Umbilical cord (tissue), 1 donor: ENCODE measurements at regions not wholly inside any gene's neighbourhood (a gene's known extent, or its start where the extent isn't known, plus 50 kb on each side); places are given as distances from the start of the nearest gene placed in this dataset.

Experiments used
- DNase-seq: peaks from one replicate; pipeline ENCODE4 v3.0.0-alpha.2; 2015; ENCODE audit warnings: low spot score

DNA sequence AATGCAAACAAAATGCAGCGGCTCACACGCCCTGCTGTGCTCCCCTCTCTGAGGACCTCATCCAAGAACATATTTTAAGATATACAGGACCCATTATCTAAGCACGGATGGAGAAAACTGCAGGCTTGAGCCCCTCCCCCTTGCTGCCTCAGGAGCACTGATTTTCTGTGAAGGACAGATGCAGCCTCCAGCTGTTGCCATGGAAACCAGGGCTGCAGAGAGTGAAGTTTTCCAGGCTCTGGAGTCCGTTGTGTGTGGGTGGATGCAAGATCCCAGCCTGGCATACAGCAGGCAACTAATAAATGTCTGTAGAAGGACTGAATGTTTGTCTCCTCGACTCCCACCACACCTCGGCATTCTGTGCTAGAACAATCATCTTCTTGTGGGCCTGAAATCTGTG lies 105.6 kb upstream of the PEG3 start:
- DNase-seq: peak; percentile 92

- DNase-seq: no peak
These were observed 106.7 kb upstream of the PEG3 start for GRCh38 chr19:56947206-56947605.

DNA sequence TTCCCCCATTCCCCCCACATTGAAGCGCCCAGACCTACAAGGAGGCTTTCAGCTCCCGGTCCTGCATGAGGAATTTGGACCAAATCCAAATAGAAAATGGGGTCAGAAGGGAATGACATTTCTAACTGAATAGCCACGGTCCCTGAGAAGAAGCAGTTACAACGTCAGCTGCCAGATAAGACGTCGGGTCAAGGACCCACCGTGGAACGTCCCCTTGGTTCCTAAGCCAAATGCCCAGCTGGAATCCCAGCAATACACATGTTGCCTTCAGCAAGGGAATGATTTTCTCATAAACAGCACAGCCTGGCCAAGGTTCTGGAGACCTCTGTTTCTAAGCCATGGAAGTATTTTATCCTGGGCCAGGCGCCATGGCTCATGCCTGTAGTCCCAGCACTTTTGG lies 109.1 kb upstream of the PEG3 start:
- DNase-seq: no peak

- no peak for DNase-seq
These were observed 111.1 kb upstream of the PEG3 start for GRCh38 chr19:56951672-56952071.

- DNase-seq: no peak
These were observed 112.9 kb upstream of the PEG3 start for GRCh38 chr19:56953470-56953869.

DNA sequence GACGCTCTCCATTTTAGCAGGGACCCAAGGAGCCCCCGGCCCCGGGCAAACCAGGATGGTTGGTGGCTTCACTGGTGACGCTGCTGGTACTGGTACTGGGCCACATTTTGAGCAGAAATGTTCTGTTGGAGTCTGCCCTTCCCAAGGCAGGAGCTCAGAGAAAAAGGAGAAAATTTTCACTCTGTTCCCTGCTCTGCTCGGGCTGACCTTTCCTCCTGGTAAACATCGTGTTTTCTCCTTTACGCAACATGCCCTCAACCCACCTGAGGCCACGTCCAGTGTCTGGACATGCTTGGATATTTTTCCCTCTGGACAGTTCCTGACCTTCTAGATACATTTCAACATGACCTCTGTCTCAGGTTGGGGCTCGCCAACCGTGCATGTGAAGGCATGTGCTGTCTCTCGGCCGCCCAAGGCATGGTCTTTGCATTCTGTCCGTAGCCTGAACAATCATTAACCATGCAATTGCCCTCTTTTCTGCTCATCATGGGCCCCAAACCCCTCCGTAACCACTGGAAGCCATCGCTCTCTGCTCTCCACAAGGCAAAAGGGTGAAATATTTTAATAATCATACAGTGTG lies 115.2 kb upstream of the PEG3 start:
- no peak for DNase-seq

- DNase-seq: no peak
These were observed 116.1 kb upstream of the PEG3 start for GRCh38 chr19:56956503-56957226.

GRCh38 chr19:56959205-56959604 lies 118.7 kb upstream of the PEG3 start:
- peak; percentile 52 for DNase-seq

GRCh38 chr19:56960959-56961543 lies 120.5 kb upstream of the PEG3 start:
- no peak for DNase-seq

GRCh38 chr19:56964410-56964920 lies 123.9 kb upstream of the PEG3 start:
- DNase-seq: no peak

DNA sequence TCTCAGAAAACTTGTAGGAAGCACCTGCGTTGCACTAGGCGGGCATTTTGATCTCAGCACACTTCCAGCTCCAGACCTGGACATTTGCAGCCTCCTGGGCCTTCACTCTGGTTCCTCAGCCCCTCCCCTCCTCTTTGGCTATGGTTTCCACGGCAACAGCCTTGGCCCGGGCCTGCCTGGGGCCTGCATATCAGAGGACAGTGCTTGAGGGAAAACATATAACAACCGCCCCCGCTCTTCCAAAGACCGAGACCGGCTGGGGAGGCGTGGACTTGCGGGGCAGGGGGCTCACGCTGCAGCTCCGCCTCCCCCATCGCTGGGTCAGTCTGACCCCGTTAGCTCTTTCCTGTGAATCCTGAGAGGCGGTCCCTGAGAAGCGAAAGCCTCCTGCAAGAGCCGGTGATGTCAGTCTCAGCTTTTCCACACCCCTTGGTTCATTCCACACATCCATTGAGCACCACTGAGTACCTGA lies 125.7 kb upstream of the PEG3 start:
- peak; percentile 83 for DNase-seq

DNA sequence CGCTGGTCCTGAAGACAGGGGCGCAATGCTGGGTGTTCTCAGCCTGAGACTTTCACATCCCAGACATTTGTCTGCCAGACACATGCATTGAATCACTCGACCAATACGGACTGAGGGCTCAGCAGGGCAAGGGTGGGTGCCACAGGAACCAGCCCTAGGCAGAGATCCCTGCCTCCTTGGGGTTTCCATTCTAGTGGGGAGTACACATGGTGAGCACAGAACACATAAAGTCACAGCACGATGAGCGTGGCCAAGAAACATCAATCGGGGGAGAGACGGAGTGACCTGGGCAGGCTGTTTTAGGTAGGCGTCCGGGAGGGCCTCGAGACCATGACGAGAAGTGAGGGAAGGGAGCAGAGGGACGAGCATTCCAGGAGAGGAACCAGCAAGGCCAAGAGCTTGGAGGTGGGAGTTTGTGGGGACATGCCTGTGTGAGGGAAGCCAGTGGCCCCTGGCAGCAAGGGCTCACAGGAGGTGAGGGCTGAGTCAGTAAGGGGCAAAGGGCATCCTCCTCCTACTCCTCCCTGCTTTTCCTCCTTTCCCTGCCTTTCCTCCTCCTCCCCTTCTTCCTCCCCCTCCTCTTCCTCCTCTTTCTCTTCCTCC lies 126.3 kb upstream of the PEG3 start:
- no peak for DNase-seq

DNA sequence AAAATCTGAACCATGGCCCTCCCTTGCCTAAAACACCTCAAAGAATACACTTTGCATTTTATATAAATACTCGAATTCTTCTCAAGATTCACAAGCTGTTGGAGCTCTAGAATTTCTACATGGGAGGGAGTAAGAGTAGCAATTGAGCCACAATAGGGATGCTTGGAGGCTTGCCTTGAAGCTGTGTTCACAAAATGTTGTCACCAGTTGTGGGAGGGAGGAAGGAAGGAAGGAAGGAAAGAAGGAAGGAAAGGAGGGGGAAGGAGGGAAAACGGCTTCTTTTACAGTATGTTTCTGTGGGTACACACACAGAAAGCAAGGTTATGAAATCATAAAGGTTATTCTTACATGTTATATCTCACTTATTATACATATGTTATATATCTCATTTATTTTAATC lies 128.6 kb upstream of the PEG3 start:
- DNase-seq: peak; percentile 64

- peak; percentile 95 for DNase-seq
These were observed 129.2 kb upstream of the PEG3 start for GRCh38 chr19:56969759-56970178.

GRCh38 chr19:56971230-56971629 lies 130.7 kb upstream of the PEG3 start:
- DNase-seq: no peak

GRCh38 chr19:56972291-56972841 lies 131.8 kb upstream of the PEG3 start:
- peak; percentile 90 for DNase-seq

DNA sequence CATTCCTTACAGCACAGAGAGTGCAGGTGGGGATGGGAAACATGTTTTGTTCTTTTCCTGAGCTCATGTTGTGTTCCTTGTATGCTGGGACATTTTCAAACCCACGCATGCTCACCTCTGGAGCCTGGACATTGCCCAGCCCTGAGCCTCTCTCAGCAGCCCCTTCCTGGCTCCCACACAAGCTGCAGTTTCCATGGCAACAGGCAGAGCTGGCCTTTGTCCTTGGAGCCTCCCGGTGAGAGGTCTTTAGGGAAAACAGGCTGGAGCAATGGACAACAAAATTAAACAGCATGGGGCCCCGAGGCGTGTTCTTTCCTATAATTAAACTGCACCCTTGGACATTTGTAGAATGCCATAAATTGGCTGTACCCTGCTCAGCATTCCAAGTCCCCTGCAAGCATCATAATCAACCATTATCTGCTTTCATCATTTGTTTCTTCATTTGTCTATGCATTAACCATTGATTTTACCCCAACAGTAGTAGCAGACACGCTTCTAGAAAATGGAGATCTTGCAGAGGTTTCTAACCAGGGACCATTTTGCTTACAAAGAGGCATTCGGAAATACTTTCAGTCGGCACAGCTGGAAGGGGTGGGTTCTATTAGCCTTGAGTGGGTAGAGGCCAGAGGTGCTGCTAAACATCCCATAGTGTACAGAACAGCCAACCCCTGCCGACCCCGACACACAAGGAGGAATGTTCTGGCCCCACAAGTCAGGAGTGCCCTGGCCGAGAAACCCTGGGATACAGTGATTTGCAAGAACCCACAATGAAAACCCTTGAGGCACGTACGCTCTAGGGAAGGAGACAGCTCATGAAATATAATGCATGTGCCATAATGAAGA lies 133.4 kb upstream of the PEG3 start:
- peak; percentile 58 for DNase-seq

GRCh38 chr19:56974556-56975207 lies 134.2 kb upstream of the PEG3 start:
- peak; percentile 63 for DNase-seq

- DNase-seq: no peak
These were observed 135.8 kb upstream of the PEG3 start for GRCh38 chr19:56976300-56976699.
